IMR-90 (cell line): ENCODE measurements at regions not wholly inside any gene's neighbourhood (a gene's known extent, or its start where the extent isn't known, plus 50 kb on each side); places are given as distances from the start of the nearest gene placed in this dataset.

Experiments used
- ATAC-seq: fragments of 200-7000 bp; cut with Tn5 transposase; 2 replicates; pipeline ENCODE4 v1.9.1; 2020; ENCODE audit warnings: low read depth, mild to moderate bottlenecking, moderate library complexity
- BruUV-seq: library from RNA; stranded (reverse); fragments of 400-500 nt; replicated peaks from 2 replicates; lab custom pipeline; 2021; lab: Mats Ljungman, UMichigan
- CTCF ChIA-PET: fragments of 300-600 bp; formaldehyde crosslinking; extraction: SDS; loops from one replicate; lab custom pipeline; 2021; ENCODE audit warnings: antibody characterized with exemption; lab: Yijun Ruan, JAX
- POLR2A ChIA-PET: fragments of 300-600 bp; sonication (Branson Sonifier 250); formaldehyde crosslinking; loops from one replicate; lab custom pipeline; 2022; ENCODE audit warnings: antibody characterized with exemption; ENCODE audit not compliant: unreplicated experiment; lab: Charles Lee
- DNase-seq: peaks from one replicate; pipeline ENCODE4 v3.0.0; 2013
- H2AFZ ChIP-seq: replicated peaks from 2 replicates; pipeline ENCODE3; 2013; ENCODE audit warnings: low read length, mild to moderate bottlenecking; ENCODE audit not compliant: poor library complexity
- H2AK5ac ChIP-seq: 2 replicates; pipeline ENCODE4 v1.6.1; 2013; ENCODE audit warnings: low read depth, low read length, inconsistent platforms
- H2AK9ac ChIP-seq: replicated peaks from 2 replicates; pipeline ENCODE3; 2013; ENCODE audit warnings: mild to moderate bottlenecking, low read depth, low read length, moderate library complexity; ENCODE audit not compliant: poor library complexity
- H2BK120ac ChIP-seq: 2 replicates; pipeline ENCODE4 v1.6.1; 2013; ENCODE audit warnings: low read depth, low read length, inconsistent platforms
- H2BK15ac ChIP-seq: 3 replicates; pipeline ENCODE4 v1.6.1; 2013; ENCODE audit warnings: low read depth, low read length, inconsistent platforms
- H2BK20ac ChIP-seq: 2 replicates; pipeline ENCODE4 v1.6.1; 2013; ENCODE audit warnings: low read depth, mild to moderate bottlenecking, inconsistent platforms, low read length, moderate library complexity
- H2BK5ac ChIP-seq: 2 replicates; pipeline ENCODE4 v1.6.1; 2013; ENCODE audit warnings: mild to moderate bottlenecking, low read depth, low read length, inconsistent platforms; ENCODE audit not compliant: poor library complexity, severe bottlenecking
- H3K14ac ChIP-seq: replicated peaks from 2 replicates; pipeline ENCODE4 v1.6.1; 2013; ENCODE audit warnings: low read depth, low read length, inconsistent platforms
- H3K18ac ChIP-seq: 2 replicates; pipeline ENCODE4 v1.6.1; 2013; ENCODE audit warnings: low read depth, low read length, control low read depth
- H3K23ac ChIP-seq: 2 replicates; pipeline ENCODE4 v1.6.1; 2013; ENCODE audit warnings: low read depth, low read length, inconsistent platforms
- H3K27ac ChIP-seq: 2 replicates; pipeline ENCODE4 v1.5.1; 2013; ENCODE audit warnings: mild to moderate bottlenecking, control low read depth, low read length; ENCODE audit not compliant: insufficient read depth
- H3K27me3 ChIP-seq: 2 replicates; pipeline ENCODE4 v1.6.1; 2013; ENCODE audit warnings: low read length; ENCODE audit not compliant: control insufficient read depth, insufficient read depth
- H3K36me3 ChIP-seq: 2 replicates; pipeline ENCODE4 v1.6.1; 2013; ENCODE audit warnings: low read length, mixed read lengths; ENCODE audit not compliant: control insufficient read depth, insufficient read depth
- H3K4ac ChIP-seq: 2 replicates; pipeline ENCODE4 v1.6.1; 2013; ENCODE audit warnings: low read depth, low read length, inconsistent platforms
- H3K4me1 ChIP-seq: 2 replicates; pipeline ENCODE4 v1.6.1; 2013; ENCODE audit warnings: low read length, mixed read lengths; ENCODE audit not compliant: control insufficient read depth, insufficient read depth
- H3K4me2 ChIP-seq: 2 replicates; pipeline ENCODE4 v1.6.1; 2013; ENCODE audit warnings: low read depth, mild to moderate bottlenecking, control low read depth, low read length, moderate library complexity
- H3K4me3 ChIP-seq: 2 replicates; pipeline ENCODE4 v1.5.1; 2013; ENCODE audit warnings: low read depth, mild to moderate bottlenecking, control low read depth, low read length, moderate library complexity; ENCODE audit not compliant: insufficient read depth
- H3K56ac ChIP-seq: 2 replicates; pipeline ENCODE4 v1.6.1; 2013; ENCODE audit warnings: low read length, inconsistent platforms; ENCODE audit not compliant: insufficient read depth; ENCODE audit errors: extremely low read depth
- H3K79me1 ChIP-seq, 2 experiments: 2 replicates each; pipeline ENCODE4 v1.6.1; 2013; ENCODE audit warnings: low read length in 2 of 2, inconsistent platforms in 1 of 2, low read depth in 1 of 2
- H3K9ac ChIP-seq: 2 replicates; pipeline ENCODE4 v1.6.1; 2013; ENCODE audit warnings: low read depth, low read length, control low read depth
- H3K9me1 ChIP-seq: 2 replicates; pipeline ENCODE4 v1.6.1; 2013; ENCODE audit warnings: low read length, inconsistent platforms; ENCODE audit not compliant: insufficient read depth
- H3K9me3 ChIP-seq: 2 replicates; pipeline ENCODE4 v1.6.1; 2013; ENCODE audit warnings: low read length; ENCODE audit not compliant: control insufficient read depth, insufficient read depth
- H4K20me1 ChIP-seq: 2 replicates; pipeline ENCODE4 v1.6.1; 2013; ENCODE audit warnings: low read length, inconsistent platforms; ENCODE audit not compliant: insufficient read depth
- H4K5ac ChIP-seq: 2 replicates; pipeline ENCODE4 v1.6.1; 2013; ENCODE audit warnings: mild to moderate bottlenecking, low read depth, low read length, control low read depth
- H4K8ac ChIP-seq, 2 experiments: 2 replicates each; pipeline ENCODE4 v1.6.1; 2013; ENCODE audit warnings: low read depth in 2 of 2, low read length in 2 of 2, control low read depth in 1 of 2, inconsistent platforms in 1 of 2
- H4K91ac ChIP-seq: 2 replicates; pipeline ENCODE4 v1.6.1; 2013; ENCODE audit warnings: low read depth, low read length, inconsistent platforms; ENCODE audit not compliant: insufficient read depth
- BHLHE40 ChIP-seq: fragments of 150-350 bp; IDR thresholded peaks from 2 replicates; pipeline ENCODE4 v1.6.1; 2016; ENCODE audit warnings: mild to moderate bottlenecking, low read depth, low read length
- CEBPB ChIP-seq: IDR thresholded peaks from 2 replicates; pipeline ENCODE4 v1.6.1; 2012; ENCODE audit warnings: low read depth, low read length, improper control_type of control experiment
- CHD1 ChIP-seq: IDR thresholded peaks from 2 replicates; pipeline ENCODE4 v1.6.1; 2012; ENCODE audit warnings: low read depth, low read length, improper control_type of control experiment
- FOS ChIP-seq: fragments of 150-350 bp; IDR thresholded peaks from 2 replicates; pipeline ENCODE4 v1.6.1; 2016; ENCODE audit warnings: low read depth, low read length
- MAFK ChIP-seq: IDR thresholded peaks from 2 replicates; pipeline ENCODE4 v1.6.1; 2012; ENCODE audit warnings: low read depth, low read length, improper control_type of control experiment
- MAZ ChIP-seq: IDR thresholded peaks from 2 replicates; pipeline ENCODE4 v1.6.1; 2012; ENCODE audit warnings: low read depth, mild to moderate bottlenecking, low read length, improper control_type of control experiment, moderate library complexity, borderline replicate concordance
- MXI1 ChIP-seq: IDR thresholded peaks from 2 replicates; pipeline ENCODE4 v1.6.1; 2012; ENCODE audit warnings: low read depth, mild to moderate bottlenecking, low read length, moderate library complexity, borderline replicate concordance
- NFE2L2 ChIP-seq: fragments of 150-350 bp; IDR thresholded peaks from 2 replicates; pipeline ENCODE4 v1.6.1; 2016; ENCODE audit warnings: low read depth, mild to moderate bottlenecking, low read length
- POLR2A ChIP-seq: IDR thresholded peaks from 2 replicates; pipeline ENCODE4 v1.6.1; 2012; ENCODE audit warnings: mild to moderate bottlenecking, low read depth, low read length
- RAD21 ChIP-seq: IDR thresholded peaks from 2 replicates; pipeline ENCODE4 v1.6.1; 2012; ENCODE audit warnings: low read length, improper control_type of control experiment
- RCOR1 ChIP-seq: IDR thresholded peaks from 2 replicates; pipeline ENCODE4 v1.6.1; 2012; ENCODE audit warnings: mild to moderate bottlenecking, low read length, improper control_type of control experiment; ENCODE audit not compliant: insufficient replicate concordance
- RFX5 ChIP-seq: IDR thresholded peaks from 2 replicates; pipeline ENCODE4 v1.8.0; 2012; ENCODE audit warnings: low read depth, mild to moderate bottlenecking, low read length, moderate library complexity
- SMC3 ChIP-seq: fragments of 150-350 bp; IDR thresholded peaks from 2 replicates; pipeline ENCODE4 v1.6.1; 2016; ENCODE audit warnings: low read depth, mild to moderate bottlenecking, antibody characterized with exemption, low read length, moderate library complexity
- dilution Hi-C: fragments of 300-500 bp; cut with HindIII; formaldehyde crosslinking; loops from one replicate; pipeline ENCODE4 v1.14.3; 2018; ENCODE audit warnings: low sequenced_read_pairs; ENCODE audit not compliant: unreplicated experiment
- in situ Hi-C: fragments of 300-500 bp; cut with MboI; formaldehyde crosslinking; loops from 3 replicates; pipeline ENCODE4 v1.14.3; 2019; ENCODE audit warnings: low sequenced_read_pairs, inconsistent platforms, mixed read lengths
- intact Hi-C: fragments of 100-400 bp; cut with micrococcal nuclease; formaldehyde crosslinking; loops from 2 replicates; pipeline ENCODE4 v1.10.0; 2022
- TF ChIP-seq, protein P1 (sequence below): fragments of 150-350 bp; IDR thresholded peaks from 2 replicates; pipeline ENCODE4 v1.6.1; 2017; ENCODE audit warnings: mild to moderate bottlenecking, antibody characterized with exemption, low read length, low read depth
- TF ChIP-seq, protein P2 (sequence below): conservative IDR thresholded peaks from 2 replicates; pipeline ENCODE4 v1.5.1; 2012; ENCODE audit warnings: mild to moderate bottlenecking, low read depth, low read length, improper control_type of control experiment
- TF ChIP-seq, protein P3 (sequence below): fragments of 150-350 bp; IDR thresholded peaks from 2 replicates; pipeline ENCODE4 v1.6.1; 2016; ENCODE audit warnings: low read depth, mild to moderate bottlenecking, low read length, moderate library complexity, borderline replicate concordance

DNA sequence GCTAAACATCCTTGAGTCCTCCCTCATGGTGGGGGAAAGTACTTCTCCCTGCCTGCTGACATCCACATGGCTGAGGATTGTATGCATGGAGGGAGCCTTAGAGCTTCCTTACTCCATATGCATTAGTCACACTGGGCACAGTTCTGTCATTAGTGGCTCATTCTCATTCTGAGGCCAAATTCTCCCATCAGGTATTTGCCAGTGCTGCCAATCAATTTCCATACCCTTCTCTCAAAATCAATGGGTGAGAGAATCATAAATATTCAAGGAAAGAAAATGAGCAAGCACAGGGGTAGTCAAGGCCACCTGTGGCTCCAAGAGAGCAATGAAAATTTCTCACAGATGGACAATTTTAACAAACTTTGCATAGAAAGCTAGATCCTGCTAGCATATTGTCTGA lies 422.6 kb upstream of the SETBP1 start:
- no peaks in the 10 kb centered on the region; the same call in 1 of the 2 replicates for H3K9me3 ChIP-seq
- ATAC-seq, result no peak
- no peak overlapping the region for H2BK120ac ChIP-seq
- H4K5ac ChIP-seq, result no peak overlapping the region
- no peaks in the 10 kb centered on the region for H3K9me1 ChIP-seq
- no peak overlapping the region for H2BK5ac ChIP-seq
- in situ Hi-C loops (no loop called here), dilution Hi-C loops (no loop called here), intact Hi-C loops (no loop called here)
- H3K4me3 ChIP-seq, result no peak overlapping the region
- ChIA-PET CTCF (no interaction called here), POLR2A (no interaction called here)
- no peak overlapping the region for H3K18ac ChIP-seq
- H2AFZ ChIP-seq, result no peak overlapping the region
- H3K4me2 ChIP-seq, result no peak overlapping the region
- DNase-seq, result no peak
- H2BK15ac ChIP-seq, result no peak overlapping the region
- H4K8ac ChIP-seq, result no peak overlapping the region
- H3K36me3 ChIP-seq, result no peaks in the 10 kb centered on the region
- no peaks in the 10 kb centered on the region for H4K20me1 ChIP-seq
- no peak overlapping the region for H3K23ac ChIP-seq
- no peaks in the 10 kb centered on the region for H3K27me3 ChIP-seq
- no peak overlapping the region for H2AK9ac ChIP-seq
- no peak overlapping the region for H4K91ac ChIP-seq
- H3K9ac ChIP-seq, result no peak overlapping the region
- H3K56ac ChIP-seq, result no peak overlapping the region
- H3K4ac ChIP-seq, result no peak overlapping the region
- H2BK20ac ChIP-seq, result no peak overlapping the region
- H3K4me1 ChIP-seq, result no peaks in the 10 kb centered on the region
- no peak overlapping the region for H3K14ac ChIP-seq
- H3K79me1 ChIP-seq, result no peaks in the 10 kb centered on the region
- TF ChIP-seq MXI1, result no peak
- TF ChIP-seq MAZ, result no peak
- no peak for TF ChIP-seq POLR2A
- TF ChIP-seq CEBPB, result no peak
- no peak for TF ChIP-seq SMC3
- no peak for TF ChIP-seq MAFK
- TF ChIP-seq RCOR1, result no peak
- TF ChIP-seq, protein P1, sequence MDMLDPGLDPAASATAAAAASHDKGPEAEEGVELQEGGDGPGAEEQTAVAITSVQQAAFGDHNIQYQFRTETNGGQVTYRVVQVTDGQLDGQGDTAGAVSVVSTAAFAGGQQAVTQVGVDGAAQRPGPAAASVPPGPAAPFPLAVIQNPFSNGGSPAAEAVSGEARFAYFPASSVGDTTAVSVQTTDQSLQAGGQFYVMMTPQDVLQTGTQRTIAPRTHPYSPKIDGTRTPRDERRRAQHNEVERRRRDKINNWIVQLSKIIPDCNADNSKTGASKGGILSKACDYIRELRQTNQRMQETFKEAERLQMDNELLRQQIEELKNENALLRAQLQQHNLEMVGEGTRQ, result no peak
- TF ChIP-seq CHD1, result no peak
- TF ChIP-seq, protein P2, sequence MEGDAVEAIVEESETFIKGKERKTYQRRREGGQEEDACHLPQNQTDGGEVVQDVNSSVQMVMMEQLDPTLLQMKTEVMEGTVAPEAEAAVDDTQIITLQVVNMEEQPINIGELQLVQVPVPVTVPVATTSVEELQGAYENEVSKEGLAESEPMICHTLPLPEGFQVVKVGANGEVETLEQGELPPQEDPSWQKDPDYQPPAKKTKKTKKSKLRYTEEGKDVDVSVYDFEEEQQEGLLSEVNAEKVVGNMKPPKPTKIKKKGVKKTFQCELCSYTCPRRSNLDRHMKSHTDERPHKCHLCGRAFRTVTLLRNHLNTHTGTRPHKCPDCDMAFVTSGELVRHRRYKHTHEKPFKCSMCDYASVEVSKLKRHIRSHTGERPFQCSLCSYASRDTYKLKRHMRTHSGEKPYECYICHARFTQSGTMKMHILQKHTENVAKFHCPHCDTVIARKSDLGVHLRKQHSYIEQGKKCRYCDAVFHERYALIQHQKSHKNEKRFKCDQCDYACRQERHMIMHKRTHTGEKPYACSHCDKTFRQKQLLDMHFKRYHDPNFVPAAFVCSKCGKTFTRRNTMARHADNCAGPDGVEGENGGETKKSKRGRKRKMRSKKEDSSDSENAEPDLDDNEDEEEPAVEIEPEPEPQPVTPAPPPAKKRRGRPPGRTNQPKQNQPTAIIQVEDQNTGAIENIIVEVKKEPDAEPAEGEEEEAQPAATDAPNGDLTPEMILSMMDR, result no peak
- no peak for TF ChIP-seq RAD21
- TF ChIP-seq NFE2L2, result no peak
- TF ChIP-seq FOS, result no peak
- TF ChIP-seq BHLHE40, result no peak
- no peak for TF ChIP-seq RFX5
- TF ChIP-seq, protein P3, sequence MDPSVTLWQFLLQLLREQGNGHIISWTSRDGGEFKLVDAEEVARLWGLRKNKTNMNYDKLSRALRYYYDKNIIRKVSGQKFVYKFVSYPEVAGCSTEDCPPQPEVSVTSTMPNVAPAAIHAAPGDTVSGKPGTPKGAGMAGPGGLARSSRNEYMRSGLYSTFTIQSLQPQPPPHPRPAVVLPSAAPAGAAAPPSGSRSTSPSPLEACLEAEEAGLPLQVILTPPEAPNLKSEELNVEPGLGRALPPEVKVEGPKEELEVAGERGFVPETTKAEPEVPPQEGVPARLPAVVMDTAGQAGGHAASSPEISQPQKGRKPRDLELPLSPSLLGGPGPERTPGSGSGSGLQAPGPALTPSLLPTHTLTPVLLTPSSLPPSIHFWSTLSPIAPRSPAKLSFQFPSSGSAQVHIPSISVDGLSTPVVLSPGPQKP, result no peak
- no peak overlapping the region for H3K27ac ChIP-seq
- no TSS peak for BruUV-seq
- H2AK5ac ChIP-seq, result no peak overlapping the region
